ENCODE measurements at regions not wholly inside any gene's neighbourhood (a gene's known extent, or its start where the extent isn't known, plus 50 kb on each side); places are given as distances from the start of the nearest gene placed in this dataset.

DNA sequence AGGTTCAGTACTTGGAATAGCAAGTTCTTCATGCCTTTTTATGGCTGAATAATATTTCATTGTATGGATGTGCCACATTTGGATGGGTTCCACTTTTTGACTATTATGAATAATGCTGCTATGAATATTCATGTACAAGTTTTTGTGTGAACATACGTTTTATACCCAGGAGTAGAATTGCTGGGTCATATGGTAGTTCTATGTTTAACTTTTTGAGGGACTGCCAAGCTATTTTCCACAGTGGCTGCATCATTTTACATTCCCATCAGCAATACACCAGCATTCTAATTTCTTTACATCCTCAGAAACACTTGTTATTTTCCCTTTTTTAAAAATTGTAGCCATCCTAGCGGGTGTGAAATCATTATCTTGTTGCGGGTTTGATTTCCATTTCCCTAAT is 76.0 kb upstream of the PRR20G start:
- TF ChIP-seq, protein P1, sequence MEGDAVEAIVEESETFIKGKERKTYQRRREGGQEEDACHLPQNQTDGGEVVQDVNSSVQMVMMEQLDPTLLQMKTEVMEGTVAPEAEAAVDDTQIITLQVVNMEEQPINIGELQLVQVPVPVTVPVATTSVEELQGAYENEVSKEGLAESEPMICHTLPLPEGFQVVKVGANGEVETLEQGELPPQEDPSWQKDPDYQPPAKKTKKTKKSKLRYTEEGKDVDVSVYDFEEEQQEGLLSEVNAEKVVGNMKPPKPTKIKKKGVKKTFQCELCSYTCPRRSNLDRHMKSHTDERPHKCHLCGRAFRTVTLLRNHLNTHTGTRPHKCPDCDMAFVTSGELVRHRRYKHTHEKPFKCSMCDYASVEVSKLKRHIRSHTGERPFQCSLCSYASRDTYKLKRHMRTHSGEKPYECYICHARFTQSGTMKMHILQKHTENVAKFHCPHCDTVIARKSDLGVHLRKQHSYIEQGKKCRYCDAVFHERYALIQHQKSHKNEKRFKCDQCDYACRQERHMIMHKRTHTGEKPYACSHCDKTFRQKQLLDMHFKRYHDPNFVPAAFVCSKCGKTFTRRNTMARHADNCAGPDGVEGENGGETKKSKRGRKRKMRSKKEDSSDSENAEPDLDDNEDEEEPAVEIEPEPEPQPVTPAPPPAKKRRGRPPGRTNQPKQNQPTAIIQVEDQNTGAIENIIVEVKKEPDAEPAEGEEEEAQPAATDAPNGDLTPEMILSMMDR (IDR thresholded peaks at IDR 0.05) = no peak
- intact Hi-C loops (cut with DNase I) = no loop called here
- Histone ChIP-seq H3K27ac (no peak overlapping the region), H3K9me3 (no peaks in the 10 kb centered on the region), H3K36me3 (no peaks in the 10 kb centered on the region), H3K27me3 (no peaks in the 10 kb centered on the region), H3K4me1 (no peaks in the 10 kb centered on the region), H3K4me3 (no peak overlapping the region)
- no peak for DNase-seq (ENCODE audit: low spot score in 2 of 2)

DNA sequence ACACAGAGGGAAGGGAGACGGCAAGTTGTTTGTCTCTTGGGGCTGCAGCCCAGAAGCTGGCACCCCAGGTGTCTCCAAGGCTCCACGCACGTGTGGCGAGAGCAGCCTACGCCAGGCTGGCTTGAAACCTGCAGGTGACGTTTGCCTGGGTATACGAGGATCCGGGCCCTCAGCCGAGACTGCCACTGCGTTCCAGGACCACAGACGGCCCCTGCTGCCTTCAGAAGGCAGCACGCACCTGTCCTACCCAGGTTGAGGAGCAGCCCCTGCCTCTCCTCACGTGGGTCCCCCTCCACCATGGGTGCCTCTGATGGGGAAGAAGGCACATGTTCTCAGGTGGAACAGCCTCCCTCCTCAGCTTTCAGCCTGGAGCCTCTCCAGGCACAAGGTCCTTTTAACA is 75.3 kb upstream of the PRR20G start:
- intact Hi-C loops (cut with DNase I) = no loop called here
- DNase-seq (ENCODE audit: low spot score in 2 of 2) = no peak
- no peaks in the 10 kb centered on the region for H3K4me1 ChIP-seq

DNA sequence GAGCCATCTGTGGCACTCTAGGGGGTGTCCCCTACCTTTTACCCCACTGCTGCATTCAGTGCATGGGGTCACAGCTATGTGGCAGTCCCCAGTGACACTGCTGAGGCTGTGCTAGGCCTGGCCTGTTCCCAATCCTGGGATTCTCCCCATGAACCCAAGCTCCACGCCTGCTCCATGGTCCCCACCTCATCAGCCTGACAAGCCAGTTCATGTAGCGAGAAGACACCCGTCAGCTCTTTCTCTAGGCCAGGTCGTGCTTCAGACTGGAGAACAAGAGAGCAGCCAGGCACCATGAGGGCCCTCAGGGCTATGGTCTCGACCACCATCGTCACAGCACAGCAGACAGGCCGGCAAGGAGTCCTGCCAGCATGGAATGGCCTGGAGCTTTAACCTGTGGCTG is 72.8 kb upstream of the PRR20G start:
- no peak overlapping the region for H3K4me3 ChIP-seq
- DNase-seq (ENCODE audit: low spot score in 2 of 2) = no peak
- TF ChIP-seq, protein P1 (IDR thresholded peaks at IDR 0.05) = no peak
- H3K36me3 ChIP-seq = no peaks in the 10 kb centered on the region
- no peak overlapping the region for H3K27ac ChIP-seq
- no peaks in the 10 kb centered on the region for H3K4me1 ChIP-seq
- peaks cover 0 to 7% of the 10 kb centered on the region in 2 donors for H3K9me3 ChIP-seq
- intact Hi-C loops (cut with DNase I) = no loop called here
- H3K27me3 ChIP-seq = no peaks in the 10 kb centered on the region

More for the DNA sequence above, 75.3 kb upstream of the PRR20G start:
- Histone ChIP-seq H3K27ac (no peak overlapping the region), H3K9me3 (no peaks in the 10 kb centered on the region), H3K4me3 (no peak overlapping the region), H3K36me3 (no peaks in the 10 kb centered on the region), H3K27me3 (no peaks in the 10 kb centered on the region)
- TF ChIP-seq, protein P1 (IDR thresholded peaks at IDR 0.05) = no peak

DNA sequence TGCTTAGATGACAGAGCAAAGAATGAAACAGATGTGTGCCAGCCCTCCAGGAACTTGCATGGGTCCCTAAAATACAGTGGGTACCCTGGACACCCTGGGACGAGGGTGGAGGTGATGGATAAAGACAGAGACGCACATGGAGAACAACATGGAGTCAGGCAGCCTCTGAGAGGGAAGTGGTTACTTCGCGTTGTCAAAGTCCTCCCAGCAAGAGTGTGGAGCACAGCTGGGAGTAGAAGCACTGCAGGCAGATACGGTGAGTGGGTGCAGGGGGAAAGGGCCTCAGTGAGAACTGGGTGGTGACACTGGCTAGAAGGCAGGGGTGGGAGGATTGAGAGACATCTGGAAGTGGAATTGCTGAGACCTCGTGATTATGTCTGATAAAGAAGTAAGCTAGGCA is 70.8 kb upstream of the PRR20G start:
- no peaks in the 10 kb centered on the region for H3K4me1 ChIP-seq
- no peaks in the 10 kb centered on the region for H3K27me3 ChIP-seq
- no peaks in the 10 kb centered on the region for H3K36me3 ChIP-seq
- H3K27ac ChIP-seq = no peak overlapping the region
- no peak for DNase-seq (ENCODE audit: low spot score in 2 of 2)
- intact Hi-C loops (cut with DNase I) = no loop called here
- TF ChIP-seq, protein P1 (IDR thresholded peaks at IDR 0.05) = no peak
- H3K9me3 ChIP-seq = peaks cover 0 to 7% of the 10 kb centered on the region in 2 donors
- H3K4me3 ChIP-seq = no peak overlapping the region

DNA sequence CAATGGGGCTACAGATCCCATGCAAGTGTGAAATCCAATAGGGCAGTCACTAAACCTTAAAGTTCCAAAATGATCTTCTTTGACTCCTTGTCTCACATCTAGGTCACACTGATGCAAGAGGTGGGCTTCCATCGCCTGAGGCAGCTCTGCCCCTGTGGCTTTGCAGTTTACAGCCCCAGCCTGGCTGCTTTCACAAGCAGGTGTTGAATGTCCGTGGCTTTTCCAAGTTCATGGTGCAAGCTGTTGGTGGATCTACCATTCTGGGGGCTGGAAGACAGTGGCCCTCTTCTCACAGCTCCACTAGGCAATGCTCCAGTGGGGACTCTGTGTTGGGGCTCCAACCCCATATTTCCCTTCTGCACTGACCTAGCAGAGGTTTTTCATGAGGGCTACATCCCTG is 68.5 kb upstream of the PRR20G start:
- H3K9me3 ChIP-seq = peaks cover 0 to 7% of the 10 kb centered on the region in 2 donors

More for the DNA sequence above, 68.5 kb upstream of the PRR20G start:
- H3K36me3 ChIP-seq = no peaks in the 10 kb centered on the region
- TF ChIP-seq, protein P1 (IDR thresholded peaks at IDR 0.05) = no peak
- H3K27me3 ChIP-seq = no peaks in the 10 kb centered on the region
- H3K4me3 ChIP-seq = no peak overlapping the region
- DNase-seq (ENCODE audit: low spot score in 2 of 2) = no peak
- intact Hi-C loops (cut with DNase I) = no loop called here
- no peak overlapping the region for H3K27ac ChIP-seq
- H3K4me1 ChIP-seq = no peaks in the 10 kb centered on the region

All from ascending aorta (tissue), 2 donors.